Neural progenitor cell (in vitro differentiated cells): ENCODE measurements at regions not wholly inside any gene's neighbourhood (a gene's known extent, or its start where the extent isn't known, plus 50 kb on each side); places are given as distances from the start of the nearest gene placed in this dataset.

Experiments
- EZH2 ChIP-seq: fragments of 200-600 bp; sonication (generic); IDR thresholded peaks from 2 replicates; pipeline ENCODE4 v1.6.1; 2017; ENCODE audit warnings: antibody characterized with exemption, mild to moderate bottlenecking, moderate library complexity
- TF ChIP-seq, protein P1 (sequence below): fragments of 200-600 bp; sonication (generic); IDR thresholded peaks from 2 replicates; pipeline ENCODE4 v1.5.1; 2017; ENCODE audit warnings: antibody characterized with exemption, mild to moderate bottlenecking

DNA sequence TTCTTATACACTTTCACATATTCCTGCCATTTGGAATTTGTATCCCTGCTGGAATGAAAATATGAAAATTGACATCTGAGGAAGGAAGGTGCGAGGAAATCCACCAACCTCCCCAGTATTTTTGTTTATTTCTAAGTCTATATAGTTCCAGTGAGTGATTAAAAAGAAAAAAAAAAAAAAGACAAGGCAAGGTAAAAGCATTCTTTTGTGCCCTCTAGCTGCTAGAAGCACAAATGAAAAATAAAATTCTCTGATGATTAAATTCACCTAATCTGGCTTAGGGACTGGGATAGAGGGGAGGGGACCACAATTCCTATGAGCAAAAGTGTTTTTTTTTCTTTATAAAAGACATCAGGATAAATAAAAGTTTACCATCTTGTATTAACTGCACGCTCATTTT lies 370.9 kb downstream of the NR2F2 start:
- TF ChIP-seq, protein P1, sequence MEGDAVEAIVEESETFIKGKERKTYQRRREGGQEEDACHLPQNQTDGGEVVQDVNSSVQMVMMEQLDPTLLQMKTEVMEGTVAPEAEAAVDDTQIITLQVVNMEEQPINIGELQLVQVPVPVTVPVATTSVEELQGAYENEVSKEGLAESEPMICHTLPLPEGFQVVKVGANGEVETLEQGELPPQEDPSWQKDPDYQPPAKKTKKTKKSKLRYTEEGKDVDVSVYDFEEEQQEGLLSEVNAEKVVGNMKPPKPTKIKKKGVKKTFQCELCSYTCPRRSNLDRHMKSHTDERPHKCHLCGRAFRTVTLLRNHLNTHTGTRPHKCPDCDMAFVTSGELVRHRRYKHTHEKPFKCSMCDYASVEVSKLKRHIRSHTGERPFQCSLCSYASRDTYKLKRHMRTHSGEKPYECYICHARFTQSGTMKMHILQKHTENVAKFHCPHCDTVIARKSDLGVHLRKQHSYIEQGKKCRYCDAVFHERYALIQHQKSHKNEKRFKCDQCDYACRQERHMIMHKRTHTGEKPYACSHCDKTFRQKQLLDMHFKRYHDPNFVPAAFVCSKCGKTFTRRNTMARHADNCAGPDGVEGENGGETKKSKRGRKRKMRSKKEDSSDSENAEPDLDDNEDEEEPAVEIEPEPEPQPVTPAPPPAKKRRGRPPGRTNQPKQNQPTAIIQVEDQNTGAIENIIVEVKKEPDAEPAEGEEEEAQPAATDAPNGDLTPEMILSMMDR: no peak
- no peak for TF ChIP-seq EZH2
